Tibial nerve (tissue), 4 donors: ENCODE measurements at regions not wholly inside any gene's neighbourhood (a gene's known extent, or its start where the extent isn't known, plus 50 kb on each side); places are given as distances from the start of the nearest gene placed in this dataset.

Source experiments
- EP300 ChIP-seq, 2 donors: sonication (generic); formaldehyde crosslinking; IDR thresholded peaks; one replicate each; pipeline ENCODE4 v1.6.1; 2017; ENCODE audit warnings: antibody characterized with exemption in 2 of 2, mild to moderate bottlenecking in 1 of 2
- POLR2A ChIP-seq, 2 donors: fragments of 450-650 bp; IDR thresholded peaks; one replicate each; pipeline ENCODE4 v1.6.1; 2017; ENCODE audit warnings: antibody characterized with exemption in 2 of 2, mild to moderate bottlenecking in 2 of 2, moderate library complexity in 2 of 2
- TF ChIP-seq, protein P1 (sequence below), 5 experiments: fragments of 200-600 bp in 3 of 5; fragments of 450-650 bp in 2 of 5; sonication (generic) in 3 of 5; IDR thresholded peaks; one replicate each; pipeline ENCODE4 v1.5.1; 2016 to 2019; ENCODE audit warnings: antibody characterized with exemption in 5 of 5, mild to moderate bottlenecking in 3 of 5, moderate library complexity in 2 of 5

DNA sequence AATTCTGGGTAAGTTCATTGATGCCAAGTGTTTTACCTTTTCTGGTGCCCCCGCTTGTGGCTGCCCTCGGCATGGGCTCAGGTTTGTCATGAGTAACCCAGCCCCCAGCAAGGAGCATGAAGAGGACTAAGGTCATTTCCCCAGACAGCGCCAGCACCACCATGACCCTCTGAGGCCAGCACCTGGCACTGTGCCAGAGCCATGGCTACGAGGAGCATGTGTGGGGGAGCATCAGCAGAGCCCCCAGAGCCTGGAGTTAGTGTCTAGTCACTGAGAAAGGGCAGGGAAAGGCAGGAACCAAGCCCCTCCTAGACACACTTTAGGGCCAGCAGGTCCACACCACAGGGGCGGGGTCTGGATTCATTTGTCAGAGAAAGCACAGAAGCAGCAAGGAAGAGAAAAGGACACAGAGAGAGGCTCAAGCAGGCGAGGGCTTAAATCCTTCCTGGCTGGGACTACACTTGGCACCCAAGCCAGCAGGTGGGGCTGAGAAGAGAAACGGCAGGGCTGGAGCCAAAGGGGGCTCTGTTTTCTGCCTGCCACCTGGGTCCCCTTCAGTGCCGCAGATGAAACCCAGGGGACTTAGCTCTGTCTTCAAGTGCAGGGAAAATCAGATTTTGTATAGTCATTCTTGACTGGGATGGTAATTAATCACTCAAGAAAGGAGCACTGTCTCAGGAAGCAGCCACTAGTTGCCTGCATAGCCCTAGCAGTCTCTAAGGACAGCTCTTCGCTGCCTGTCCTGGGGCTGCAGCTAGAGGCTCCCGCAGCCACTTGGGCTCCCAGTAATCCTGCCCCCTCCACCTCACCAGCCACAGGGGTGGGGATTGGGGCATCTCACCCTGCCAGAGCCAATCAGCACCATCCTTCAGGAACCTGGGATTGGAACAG, 79.6 kb upstream of the ZC3H12A start:
- TF ChIP-seq, protein P1, sequence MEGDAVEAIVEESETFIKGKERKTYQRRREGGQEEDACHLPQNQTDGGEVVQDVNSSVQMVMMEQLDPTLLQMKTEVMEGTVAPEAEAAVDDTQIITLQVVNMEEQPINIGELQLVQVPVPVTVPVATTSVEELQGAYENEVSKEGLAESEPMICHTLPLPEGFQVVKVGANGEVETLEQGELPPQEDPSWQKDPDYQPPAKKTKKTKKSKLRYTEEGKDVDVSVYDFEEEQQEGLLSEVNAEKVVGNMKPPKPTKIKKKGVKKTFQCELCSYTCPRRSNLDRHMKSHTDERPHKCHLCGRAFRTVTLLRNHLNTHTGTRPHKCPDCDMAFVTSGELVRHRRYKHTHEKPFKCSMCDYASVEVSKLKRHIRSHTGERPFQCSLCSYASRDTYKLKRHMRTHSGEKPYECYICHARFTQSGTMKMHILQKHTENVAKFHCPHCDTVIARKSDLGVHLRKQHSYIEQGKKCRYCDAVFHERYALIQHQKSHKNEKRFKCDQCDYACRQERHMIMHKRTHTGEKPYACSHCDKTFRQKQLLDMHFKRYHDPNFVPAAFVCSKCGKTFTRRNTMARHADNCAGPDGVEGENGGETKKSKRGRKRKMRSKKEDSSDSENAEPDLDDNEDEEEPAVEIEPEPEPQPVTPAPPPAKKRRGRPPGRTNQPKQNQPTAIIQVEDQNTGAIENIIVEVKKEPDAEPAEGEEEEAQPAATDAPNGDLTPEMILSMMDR (IDR thresholded peaks at IDR 0.05): no peak
- TF ChIP-seq EP300 (IDR thresholded peaks at IDR 0.05): no peak
- no peak for TF ChIP-seq POLR2A (IDR thresholded peaks at IDR 0.05)
